HPDE6-E6E7 (cell line): ENCODE measurements at regions not wholly inside any gene's neighbourhood (a gene's known extent, or its start where the extent isn't known, plus 50 kb on each side); places are given as distances from the start of the nearest gene placed in this dataset.
A peak's percentile ranks its signal among the peaks of the same experiment; 100 is the strongest.
"Not testable (repeated sequence)": the region's sequence is repeated elsewhere in the genome, so short reads cannot be mapped to it uniquely, and the experiment has no call there.

Experiments
- DNase-seq: peaks from one replicate; pipeline ENCODE4 v3.0.0; 2011; ENCODE audit warnings: missing footprints; ENCODE audit errors: extremely low spot score

DNA sequence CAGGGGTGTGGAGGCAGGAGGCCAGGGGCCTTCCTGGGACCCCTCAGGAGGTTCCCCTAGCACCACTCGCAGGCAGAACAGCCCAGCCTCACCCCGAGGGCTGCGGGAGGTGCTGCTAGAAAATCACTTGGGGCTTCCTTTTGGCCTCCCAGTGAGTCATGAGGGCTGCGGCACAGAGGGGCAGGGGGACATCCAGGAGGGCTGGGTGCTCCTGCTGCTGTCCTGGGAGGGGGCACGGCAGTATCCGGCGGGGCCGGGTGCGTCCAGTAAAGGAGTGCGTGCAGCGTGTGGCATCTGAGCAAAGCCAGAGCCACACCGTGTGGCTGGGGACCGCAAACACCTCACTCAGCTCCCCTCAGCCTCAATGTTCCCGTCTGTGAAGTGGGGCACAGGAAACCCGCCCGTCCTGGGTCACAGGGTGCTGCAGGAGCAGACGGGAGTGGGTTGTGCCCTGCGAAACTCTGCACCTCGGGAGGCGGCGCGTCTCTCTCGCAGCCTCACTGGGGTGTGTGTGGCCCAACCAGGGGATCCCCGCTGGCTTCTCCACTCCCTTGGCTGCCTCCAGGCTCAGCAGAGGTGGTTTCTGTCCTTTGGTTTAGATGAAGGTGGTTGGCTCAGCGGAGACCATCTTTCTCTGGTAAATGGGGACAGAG, 117.3 kb upstream of the ZNF469 start:
- DNase-seq, result not testable (repeated sequence)

DNA sequence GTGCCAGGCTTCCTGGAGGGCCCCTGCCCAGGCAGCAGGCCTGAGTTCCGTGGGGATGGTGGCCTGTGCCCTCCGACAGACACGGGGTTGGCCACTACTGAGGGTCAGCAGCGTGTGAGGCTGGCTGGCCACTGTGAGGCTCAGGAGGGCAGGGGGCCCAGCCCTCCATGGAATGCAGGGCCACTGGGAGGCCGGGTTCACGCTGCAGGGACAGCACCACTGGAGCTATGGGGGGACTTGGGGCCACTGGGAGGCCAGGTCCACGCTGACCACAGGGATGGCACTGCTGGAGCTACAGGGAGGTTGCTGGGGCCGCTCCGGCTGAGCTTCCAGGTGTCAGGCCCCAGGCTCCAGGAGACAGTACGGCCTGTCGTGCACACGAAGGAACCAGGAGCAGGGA, 116.7 kb upstream of the ZNF469 start:
- DNase-seq, result not testable (repeated sequence)

DNA sequence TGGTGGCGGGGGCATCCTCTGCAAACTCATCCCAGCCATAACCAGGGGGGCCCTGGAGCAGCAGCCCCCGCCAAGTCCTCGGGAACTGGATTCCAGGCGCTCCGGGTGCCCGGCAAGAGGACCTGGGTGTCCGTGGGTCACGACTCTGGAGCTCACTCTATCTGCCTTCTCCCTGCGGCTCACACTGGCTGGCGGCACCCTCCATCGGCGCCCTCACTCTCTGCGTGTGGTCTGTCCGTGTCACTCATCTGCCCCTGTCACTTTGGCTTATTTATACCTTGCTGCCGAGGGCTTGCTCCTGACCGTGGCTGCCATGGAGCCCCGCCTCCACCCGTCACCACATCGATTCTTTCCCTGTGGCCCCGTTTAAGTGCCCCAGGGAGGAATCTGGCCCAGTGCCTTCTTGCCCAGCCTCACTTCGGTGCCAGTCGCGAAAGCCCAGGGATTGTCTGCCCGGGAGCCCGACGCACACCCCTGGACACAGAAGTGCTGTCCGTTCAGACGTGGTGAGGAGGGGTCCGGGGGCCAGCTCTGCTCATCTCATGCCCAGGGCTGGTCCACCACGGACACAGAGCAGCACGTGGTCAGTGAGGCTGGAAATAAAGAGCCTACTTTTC, 115.7 kb upstream of the ZNF469 start:
- DNase-seq, result not testable (repeated sequence)

DNA sequence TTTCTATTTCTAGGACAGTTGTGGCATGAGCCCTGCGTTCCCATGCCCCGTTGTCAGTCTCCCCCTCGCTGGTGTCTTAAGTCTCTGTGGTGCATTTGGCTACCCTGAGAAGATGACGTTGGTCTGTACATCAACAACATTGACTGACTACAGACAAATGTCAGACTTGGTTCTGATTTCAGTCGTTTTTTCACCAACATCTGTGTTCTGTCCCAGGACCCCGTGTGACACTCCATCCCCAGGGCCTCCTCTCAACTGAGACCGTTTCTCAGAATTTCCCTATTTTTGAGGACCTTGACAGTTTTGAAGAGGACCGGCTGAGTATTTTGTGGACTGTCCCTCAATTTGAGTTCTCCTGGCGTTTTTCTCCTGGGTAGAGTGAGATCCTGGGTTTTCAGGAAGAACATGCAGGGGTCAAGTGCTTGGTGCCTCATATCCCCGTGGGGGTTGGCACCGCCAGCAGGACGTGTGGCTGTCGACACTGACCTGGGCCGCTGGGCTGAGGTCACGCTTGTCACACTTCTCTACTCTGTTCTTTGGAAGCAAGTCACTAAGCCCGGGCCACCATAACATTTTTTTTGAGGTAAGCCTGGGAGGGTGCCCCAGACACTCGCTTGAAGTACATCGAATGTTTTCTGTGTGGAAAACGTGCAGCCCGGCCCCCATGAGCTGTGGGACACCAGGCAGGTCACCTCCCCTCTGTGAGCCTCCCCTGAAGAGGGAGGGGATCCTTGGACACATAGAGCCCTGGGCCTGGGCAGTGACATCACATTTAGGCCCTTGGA, 114.4 kb upstream of the ZNF469 start:
- DNase-seq, result not testable (repeated sequence)

DNA sequence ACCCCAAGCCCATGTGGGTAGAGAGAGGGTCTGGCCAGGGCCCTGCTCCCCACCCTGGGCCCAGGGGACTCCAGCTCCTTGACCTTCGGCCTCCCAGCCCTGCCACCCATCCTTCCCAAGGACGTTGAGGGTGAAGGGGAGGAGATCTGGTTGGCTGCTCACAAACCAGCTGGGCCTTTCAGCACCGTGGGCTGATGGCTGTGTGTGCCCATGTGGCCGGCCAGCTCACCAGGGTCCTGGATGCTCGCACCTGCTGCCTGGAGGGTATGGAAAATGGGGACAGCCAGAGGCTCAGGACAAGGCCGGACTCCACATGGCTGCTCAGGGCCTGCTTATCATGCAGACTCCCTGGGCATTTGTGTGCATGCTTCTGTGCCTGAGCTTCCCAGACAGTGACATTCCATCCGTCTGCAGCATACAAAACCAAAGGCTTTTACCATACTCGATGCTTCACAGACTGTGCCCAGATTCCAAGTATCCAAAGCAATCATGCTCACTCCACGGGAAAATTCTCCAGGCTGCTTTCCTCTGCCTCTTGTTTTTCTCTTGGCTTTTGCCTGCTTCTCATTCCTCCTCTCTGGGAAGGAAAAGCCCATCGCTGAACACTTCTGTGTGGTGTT, 112.5 kb upstream of the ZNF469 start:
- not testable (repeated sequence) for DNase-seq

DNA sequence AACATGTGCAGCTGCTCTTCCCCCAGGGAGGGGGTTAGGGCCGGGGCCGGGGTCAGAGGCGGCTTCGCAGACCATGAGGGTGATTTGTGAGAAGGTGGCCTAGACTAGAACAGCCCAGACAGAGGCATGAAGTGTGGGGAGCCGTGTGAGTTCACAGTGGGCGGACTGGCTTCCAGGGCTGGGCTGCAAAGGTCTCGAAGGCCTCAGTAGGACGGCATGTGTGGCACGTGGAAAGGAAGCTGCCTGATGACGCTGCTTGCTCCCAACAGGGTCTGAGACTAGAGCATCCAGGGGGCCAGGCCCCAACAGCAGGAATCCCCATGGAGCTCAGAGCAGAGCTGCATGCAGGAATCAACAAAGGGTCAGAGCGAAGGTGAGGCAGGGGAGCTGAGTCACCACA, 111.5 kb upstream of the ZNF469 start:
- not testable (repeated sequence) for DNase-seq

DNA sequence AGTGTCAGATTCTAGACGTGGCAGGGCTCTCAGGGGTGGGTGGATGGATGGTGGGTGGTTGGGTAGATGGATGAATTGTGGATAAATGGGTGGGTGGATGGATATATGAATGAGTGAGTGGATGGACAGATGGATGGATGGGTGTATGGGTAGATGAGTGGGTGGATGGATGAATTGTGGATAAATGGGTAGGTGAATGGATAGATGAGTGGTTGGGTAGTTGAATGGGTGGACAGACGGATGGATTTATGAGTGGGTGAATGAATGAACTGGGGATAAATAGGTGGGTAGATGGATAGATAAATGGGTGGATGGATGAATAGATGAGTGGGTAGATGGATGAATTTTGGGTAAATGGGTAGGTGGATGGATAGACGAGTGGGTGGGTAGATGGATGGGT, 111.0 kb upstream of the ZNF469 start:
- DNase-seq, result not testable (repeated sequence)

DNA sequence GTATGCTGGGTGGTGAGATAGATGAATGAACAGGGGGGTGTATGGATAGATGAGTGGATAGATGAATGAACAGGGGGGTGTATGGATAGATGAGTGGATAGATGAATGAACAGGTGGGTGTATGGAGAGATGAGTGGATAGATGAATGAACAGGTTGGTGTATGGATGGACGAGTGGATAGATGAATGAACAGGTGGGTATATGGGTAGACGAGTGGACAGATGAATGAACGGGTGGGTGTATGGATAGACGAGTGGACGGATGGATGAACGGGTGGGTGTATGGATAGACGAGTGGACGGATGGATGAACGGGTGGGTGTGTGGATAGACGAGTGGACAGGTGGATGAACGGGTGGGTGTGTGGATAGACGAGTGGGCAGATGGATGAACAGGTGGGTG, 110.3 kb upstream of the ZNF469 start:
- DNase-seq, result not testable (repeated sequence)

DNA sequence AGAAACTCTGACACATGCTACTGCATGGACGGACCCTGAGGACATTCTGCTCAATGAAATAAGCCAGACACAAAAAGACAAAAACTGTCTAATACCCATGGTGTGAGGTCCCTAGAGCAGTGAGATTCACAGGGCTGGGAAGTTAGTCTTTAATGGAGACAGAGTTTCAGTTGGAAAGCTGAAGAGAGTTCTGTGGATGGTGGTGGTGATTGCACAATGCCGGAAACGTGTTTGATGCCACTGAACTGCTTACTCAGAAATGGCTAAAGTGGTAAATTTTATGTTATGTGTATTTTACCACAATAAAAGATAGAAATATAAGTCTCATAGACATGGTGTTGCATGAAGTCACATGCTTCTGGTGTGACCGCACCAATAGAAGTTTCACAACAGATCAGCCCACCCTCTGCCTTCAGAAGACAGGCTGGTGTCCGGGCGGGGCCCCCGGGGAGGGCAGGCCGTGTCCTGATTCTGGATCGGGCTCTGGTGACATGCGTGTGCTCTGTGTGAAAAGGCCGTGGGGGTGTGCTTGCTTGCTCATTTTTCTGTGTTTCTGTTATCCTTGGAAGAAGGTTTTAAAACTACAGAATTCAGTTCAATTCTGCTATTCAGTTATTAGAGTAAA, 108.5 kb upstream of the ZNF469 start:
- DNase-seq, result not testable (repeated sequence)

DNA sequence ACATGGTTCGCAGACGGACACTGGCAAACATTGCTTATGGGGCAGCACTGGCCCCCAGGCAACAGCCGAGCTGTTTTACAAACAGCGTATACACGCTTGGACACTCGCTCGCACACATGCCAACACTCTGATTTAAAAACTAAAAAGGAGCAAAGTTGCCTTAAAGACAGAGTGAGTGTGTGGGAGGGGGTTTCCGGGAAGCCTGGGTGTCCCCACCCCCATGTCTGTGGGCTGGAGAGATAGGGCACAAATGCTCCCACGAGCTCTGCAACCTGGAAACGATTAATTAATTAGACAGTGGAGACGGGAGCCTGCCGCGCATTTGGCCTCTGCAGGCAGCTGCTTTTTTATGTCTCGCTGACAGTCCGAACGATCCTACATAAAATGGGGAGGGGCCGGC, 107.9 kb upstream of the ZNF469 start:
- no peak for DNase-seq

DNA sequence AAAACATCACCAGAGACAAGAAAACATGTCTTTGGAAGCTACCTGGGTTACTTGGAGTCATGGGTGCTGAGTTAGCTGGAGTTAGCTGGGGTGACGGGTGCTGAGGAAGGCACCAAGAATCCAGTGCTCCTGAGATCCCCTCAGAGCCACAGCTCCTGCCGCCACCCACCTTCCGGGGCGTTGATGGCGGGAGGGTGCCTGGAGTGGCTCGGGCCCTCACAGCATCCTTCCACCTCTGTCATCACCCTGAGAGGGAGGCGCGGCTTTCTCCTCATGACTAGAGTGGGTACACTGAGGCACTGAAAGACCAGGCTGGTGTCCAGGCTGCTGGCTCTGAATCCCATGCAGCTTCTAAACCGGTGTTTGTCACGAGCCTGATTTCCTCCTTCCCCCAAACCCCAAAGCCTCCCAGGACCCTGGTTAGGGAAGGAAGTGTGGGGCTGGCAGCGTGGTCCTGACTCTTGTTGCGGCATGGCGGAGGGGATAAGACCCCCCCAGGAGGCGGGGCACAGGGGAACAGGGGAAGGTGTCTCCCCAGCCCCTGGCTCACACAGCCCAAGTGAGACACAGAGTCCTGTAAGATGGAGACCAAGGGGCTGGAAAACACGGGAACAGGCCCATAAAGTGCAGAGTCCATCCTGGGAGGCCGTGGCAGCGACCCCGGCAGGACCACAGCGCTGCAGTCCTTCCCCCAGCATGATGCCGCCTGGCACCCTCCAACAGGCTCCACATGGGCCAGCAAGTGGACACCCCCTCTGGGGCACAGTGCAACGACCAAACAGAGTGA, 107.2 kb upstream of the ZNF469 start:
- DNase-seq, result not testable (repeated sequence)

DNA sequence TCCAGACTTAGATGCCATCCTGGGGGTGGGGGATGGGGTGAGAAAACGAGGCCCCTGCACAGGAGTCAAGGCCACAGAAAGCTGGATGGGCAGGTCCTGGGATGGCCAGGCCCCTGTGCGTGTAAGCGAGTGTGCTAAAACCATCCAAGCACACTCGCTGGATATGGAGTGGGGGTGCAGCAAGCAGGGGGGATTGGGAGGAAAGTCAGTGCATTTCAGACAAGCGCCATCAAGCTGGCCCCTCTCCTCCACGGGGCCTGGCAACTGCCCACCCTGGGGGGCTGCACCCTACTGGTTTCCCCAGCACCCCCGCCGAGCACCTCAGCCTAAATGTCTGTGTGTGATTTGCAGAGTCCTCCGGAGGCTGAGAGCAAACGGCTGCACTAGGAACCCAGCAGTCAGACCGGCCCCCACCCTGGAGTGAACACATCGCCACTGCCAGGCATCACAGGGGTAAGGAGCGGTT, 106.6 kb upstream of the ZNF469 start:
- not testable (repeated sequence) for DNase-seq

DNA sequence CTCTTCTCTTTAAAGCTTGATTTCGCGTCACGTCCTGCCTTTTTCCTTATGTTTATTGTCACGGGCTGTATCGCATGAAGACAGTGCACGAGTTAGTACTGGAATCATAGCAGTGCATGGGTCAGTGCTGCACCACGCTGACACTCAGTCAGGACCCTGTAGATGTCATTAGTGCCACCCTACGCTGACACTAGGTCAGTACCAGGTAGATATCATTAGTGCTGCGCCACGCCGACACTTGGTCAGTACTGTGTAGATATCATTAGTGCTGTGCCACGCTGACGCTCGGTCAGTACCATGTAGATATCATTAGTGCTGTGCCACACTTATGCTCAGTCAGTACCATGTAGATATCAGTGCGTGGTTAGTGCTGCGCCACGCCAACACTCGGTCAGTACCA, 106.2 kb upstream of the ZNF469 start:
- DNase-seq, result no peak

DNA sequence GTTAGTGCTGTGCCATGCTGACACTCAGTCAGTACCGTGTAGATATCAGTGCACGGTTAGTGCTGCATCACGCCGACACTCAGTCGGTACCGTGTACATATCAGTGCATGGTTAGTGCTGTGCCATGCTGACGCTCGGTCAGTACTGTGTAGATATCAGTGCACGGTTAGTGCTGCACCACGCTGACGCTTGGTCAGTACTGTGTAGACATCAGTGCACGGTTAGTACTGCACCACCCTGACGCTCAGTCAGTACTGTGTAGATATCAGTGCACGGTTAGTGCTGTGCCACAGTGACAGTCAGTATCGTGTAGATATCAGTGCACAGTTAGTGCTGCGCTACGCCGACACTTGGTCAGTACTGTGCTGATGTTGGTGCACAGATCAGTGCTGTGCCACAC, 102.8 kb upstream of the ZNF469 start:
- DNase-seq, result no peak

DNA sequence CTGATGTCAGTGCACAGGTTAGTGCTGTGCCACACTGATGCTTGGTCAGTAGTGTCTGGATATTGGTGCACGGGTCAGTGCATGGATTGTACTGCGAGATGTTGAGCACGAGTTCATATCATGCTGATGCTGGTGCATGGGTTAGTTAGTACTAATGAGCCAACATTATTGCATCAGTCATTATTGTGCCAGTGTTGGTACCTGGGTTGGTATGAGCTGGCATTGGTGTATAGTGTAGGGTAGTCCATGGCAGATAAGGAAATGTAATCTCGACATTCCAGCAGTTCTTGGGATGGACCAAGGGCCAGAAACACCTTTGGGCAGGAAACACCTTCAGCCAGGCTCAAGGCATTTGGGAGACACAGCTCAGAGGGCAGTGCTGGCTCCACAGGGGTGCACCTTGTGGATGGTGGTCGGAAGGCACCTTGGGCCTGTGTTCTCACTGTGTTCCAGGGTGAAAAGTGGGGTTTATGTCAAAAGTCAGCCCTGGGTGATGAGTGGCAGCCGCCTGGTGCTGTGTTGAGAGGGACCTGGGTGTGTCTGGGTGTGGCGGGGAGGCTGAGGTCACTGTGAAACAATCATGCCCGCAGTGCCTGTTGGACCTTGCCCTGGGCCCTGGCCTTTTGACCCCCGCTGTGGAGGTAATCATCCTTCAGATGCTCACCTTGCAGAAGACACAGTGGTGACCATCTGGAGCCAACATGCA, 100.7 kb upstream of the ZNF469 start:
- no peak for DNase-seq

DNA sequence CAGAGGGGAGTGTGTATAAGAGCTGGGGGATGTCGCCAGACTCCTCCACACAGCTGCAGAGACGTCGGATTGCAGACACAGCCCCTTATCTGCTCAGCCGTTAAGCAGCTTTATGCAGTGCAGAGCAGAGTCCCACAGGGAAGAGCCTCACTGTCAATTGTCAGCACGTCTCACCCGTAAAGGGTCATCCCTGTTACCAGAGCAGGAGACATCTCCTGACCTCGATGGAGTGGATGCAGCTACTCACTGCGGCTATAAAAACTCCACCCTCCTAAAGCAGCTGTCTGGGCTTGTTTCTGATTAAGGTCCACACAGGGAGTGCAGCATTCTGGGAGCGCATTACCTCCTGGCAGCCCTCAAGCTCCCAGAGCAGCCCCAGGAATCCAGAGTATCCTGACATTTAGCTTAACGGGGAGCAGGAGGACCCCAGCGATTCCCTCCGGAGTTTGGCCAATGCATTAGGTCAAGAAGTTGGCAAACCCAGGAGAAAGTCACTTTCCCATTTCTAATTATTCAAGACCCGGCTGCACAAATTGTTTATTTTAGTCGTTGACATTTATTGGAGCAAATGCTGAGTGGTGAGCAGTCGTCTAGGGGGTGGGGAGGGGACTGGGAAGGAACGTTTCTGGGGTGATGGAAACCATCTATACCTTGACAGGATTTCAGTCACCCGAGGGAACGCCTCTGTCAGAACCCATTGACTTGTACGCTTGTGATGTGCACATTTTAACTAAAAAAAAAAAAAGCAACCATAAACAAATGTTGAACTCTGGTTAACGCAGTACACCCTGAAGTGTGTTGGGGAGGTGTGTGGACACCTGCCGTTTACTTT, 100.0 kb upstream of the ZNF469 start:
- peak; percentile 75 for DNase-seq

DNA sequence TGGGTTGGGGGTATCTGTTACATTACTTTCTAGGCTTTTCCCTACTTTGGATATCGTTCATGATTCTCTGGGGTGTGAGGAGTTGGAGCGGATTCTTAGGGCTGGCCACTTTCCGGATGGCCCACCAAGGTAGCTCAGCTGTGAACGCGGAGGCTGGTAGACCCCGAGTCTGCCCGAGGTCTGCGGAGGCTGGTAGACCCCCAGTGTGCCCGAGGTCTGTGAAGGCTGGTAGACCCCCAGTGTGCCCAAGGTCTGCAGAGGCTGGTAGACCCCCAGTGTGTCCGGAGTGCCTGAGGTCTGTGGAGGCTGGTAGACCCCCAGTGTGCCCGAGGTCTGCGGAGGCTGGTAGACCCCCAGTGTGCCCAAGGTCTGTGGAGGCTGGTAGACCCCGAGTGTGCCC, 99.2 kb upstream of the ZNF469 start:
- DNase-seq, result no peak

DNA sequence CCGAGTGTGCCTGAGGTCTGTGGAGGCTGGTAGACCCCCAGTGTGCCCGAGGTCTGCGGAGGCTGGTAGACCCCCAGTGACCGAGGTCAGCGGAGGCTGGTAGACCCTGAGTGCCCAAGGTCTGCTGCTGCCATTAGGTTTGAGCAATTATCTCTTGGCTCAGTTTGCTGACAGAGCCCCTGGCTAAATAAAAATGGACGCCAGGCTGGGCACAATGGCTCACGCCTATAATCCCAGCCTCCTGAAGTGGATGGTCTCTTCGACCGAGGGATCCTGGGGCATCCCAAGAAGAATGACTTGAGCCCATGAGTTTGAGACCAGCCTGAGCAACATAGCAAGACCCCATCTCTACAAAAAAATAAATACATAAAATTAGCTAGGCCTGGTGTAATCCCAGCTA, 98.7 kb upstream of the ZNF469 start:
- DNase-seq, result no peak
